GM12872 (cell line): ENCODE measurements at regions not wholly inside any gene's neighbourhood (a gene's known extent, or its start where the extent isn't known, plus 50 kb on each side); places are given as distances from the start of the nearest gene placed in this dataset.

Source experiments
- TF ChIP-seq, protein P1 (sequence below): IDR thresholded peaks from 3 replicates; pipeline ENCODE4 v1.5.1; 2011; ENCODE audit warnings: low read depth, mild to moderate bottlenecking, low read length, moderate library complexity; ENCODE audit not compliant: insufficient read depth

DNA sequence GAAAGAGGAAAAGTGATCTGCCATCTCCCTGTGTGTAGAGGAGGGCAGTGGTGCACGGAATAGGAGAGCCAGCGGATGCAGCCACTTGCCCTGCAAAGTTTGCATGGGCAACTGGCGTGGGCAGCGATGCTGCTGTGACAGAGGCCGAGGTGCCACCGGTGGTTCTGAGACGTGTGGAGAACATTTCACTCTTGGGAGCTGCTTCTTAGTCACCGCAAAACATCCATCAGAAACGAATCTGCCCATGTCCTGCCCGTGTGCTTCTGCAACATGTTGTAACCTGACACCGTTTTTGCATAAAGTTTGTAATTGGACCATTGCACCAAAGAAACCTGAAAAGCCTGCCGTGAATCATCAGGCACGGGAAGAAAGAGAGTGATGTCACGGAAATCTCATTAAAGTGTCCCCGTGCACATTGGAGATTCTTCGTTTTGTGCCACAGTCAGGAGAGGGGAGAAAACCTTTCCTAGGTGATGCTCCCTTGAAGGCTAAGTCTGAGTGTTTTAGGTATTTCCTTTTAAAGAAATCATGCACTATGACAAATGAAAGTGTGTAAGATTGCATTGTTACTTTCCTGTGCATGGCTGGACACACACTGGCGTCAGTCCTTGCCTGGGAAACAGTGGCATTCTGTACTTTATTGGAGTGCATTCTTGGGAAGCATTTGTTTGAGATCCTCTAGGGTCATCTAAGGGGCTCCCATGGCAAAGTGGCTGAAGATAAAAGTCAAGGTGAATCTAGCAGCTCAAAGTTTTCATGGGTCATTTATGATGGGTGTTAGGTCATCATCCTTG lies 302.6 kb downstream of the KLF6 start:
- TF ChIP-seq, protein P1, sequence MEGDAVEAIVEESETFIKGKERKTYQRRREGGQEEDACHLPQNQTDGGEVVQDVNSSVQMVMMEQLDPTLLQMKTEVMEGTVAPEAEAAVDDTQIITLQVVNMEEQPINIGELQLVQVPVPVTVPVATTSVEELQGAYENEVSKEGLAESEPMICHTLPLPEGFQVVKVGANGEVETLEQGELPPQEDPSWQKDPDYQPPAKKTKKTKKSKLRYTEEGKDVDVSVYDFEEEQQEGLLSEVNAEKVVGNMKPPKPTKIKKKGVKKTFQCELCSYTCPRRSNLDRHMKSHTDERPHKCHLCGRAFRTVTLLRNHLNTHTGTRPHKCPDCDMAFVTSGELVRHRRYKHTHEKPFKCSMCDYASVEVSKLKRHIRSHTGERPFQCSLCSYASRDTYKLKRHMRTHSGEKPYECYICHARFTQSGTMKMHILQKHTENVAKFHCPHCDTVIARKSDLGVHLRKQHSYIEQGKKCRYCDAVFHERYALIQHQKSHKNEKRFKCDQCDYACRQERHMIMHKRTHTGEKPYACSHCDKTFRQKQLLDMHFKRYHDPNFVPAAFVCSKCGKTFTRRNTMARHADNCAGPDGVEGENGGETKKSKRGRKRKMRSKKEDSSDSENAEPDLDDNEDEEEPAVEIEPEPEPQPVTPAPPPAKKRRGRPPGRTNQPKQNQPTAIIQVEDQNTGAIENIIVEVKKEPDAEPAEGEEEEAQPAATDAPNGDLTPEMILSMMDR, result no peak

DNA sequence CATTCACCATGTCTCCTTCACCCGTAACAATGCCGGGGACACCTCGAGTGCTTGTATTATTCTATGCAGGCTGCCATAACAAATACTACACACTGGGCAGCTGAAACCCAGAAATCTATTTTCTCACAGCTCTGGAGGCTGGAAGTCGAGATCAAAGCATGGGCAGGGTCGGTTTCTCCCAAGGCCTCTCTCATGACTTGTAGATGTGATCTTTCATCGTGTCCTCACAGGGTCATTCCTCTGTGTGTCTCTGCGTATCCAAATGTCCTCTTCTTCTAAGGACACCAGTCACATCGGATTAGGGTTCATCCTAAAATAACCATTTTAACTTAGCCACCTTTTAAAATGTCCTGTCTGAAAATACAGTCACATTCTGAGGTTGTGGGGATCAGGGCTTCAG lies 303.5 kb downstream of the KLF6 start:
- TF ChIP-seq, protein P1, result no peak

DNA sequence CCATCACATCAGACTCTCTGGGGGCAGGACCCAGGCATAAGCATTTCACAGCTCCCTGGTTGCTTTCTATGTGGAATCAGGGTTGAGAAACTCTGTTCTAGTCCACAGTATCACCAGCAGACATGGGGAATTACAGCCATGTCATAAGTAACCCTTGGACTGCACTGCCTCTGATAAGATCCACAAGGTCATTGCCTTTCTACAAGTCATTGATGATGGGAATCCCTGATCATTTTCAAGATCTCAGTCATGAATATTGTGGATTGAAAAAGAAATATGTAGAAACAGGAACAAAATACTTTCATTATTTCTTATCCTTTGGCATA lies 304.1 kb downstream of the KLF6 start:
- TF ChIP-seq, protein P1, result no peak

DNA sequence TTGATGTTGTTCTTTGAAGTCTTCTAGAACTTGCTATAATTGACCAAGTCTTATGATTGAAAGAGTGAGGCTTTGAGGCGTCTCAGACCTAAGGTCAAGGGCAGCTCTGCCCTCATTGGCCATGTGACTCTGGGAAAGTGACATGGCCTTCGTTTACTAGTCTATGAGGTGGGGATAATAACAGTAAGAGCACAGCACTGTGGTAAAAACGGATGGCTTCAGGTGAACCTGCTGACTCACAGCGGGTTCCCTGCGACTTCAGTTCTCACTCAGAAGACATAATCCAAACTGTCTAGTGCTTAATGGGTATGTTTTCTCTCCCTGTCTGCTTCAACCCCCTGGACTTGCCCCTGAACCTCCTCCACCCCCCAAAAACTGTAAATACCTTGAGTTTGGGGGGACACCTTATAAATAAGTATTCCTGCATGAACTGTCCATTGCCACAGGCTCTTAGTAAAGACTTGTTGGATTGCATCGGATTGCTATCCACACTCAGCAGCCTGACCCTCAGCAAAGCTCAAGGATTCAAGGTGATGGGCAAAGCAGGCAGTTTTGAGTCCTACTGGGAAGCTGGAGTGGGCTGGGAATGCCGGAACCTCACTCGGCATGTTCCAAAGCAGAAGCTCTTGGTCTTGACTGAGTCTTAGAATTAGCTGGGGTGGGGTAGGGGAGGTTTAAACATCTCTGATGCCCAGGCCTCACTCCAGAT lies 304.6 kb downstream of the KLF6 start:
- TF ChIP-seq, protein P1, result no peak

DNA sequence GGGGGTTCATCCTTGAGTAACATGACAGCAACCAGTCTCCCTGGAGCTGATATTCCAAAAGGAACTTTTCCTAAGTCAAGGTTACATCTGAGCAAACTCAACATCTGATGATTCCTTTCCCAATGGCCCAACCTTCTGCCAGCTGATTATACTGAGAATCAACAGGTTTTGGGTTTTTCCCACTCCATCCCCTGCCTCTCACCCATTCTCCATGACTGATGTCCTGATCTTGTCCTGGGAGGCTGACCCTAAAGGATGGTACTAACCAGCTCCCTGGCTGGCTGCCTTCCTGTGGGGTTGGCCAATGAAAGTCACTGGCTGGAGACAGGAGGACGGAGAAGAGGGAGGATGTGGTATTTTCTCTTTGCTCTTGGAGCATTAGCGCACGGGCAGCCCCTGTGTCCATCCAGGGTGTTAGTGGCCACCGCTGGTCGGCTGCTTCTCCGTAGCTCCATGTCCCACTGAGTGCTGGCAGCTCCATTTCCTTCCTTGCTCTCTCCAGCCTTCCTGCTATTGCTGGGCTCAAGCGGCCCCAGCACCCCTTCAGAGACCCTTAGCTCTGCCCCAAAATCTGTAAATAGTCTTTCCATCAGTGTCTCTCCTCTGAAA lies 306.2 kb upstream of the PITRM1 start:
- TF ChIP-seq, protein P1, result no peak

DNA sequence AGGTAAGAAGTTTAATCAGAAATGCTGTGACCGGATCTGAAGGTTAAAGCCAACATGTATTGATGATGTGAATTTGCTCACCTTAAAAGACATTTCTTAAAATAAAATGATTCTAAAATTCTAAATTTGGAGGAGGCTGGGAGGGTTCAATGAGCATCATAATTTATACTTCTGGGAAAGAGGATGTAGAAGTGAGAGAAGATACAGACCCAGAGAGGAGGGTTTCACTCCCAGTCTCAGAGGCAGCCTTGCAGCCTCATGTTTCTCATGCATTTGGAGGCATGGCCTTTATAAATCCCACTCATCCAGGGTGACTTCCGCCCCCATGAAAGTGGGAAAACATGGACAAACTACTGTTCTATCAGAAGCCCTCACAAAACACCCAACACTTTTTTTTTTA lies 305.6 kb upstream of the PITRM1 start:
- TF ChIP-seq, protein P1, result no peak

DNA sequence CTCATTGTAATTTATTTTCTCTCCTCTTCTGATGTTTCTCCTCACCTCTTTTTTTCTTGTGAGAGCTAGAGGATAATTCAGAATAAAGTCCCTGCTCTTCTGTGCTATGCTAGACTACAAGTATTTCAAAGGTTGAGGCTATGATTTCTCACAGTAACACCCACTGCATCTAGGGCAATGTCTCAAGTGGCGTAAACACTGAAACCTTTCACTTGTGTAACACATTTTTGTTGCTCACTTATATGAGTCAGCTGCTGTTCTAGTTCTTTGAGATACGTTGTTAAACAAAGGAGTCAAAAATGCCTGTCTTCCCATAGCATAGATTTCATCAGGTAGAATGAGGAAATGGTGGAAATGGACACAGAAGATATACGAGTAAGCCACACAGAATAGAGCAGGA lies 305.1 kb upstream of the PITRM1 start:
- TF ChIP-seq, protein P1, result no peak
